ENCODE measurements at regions not wholly inside any gene's neighbourhood (a gene's known extent, or its start where the extent isn't known, plus 50 kb on each side); places are given as distances from the start of the nearest gene placed in this dataset.
"Not testable (repeated sequence)": the region's sequence is repeated elsewhere in the genome, so short reads cannot be mapped to it uniquely, and the experiment has no call there.

DNA sequence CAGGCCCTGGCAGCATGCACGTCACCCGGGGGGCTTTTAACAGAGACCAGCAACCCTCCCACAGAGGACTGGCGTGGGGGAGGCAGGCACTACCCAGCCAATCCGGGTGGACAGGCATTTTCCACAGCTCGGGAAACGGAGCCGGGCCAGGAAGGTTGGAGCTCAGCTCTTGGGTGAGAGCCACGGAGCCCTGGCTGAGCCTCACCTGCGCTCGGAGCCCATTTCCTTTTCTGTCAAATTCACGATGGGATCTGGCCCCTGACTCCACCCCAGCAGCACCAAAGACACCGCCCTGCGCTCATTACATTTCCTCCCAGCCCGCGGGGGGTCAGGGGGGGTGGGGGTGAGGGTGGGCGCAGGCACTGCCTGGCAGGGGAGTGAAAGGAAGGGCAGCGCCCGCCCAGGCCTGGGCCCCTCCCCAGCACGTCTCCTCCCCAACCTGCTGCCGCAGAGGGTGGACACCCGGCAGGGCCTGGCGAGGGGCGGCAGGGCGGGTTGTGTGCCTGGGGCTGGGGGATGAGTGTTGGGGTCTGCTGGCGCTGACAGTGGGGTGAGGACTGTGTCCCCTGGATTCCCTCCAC, 145.4 kb downstream of the LAT start:
- TF ChIP-seq, protein P1, sequence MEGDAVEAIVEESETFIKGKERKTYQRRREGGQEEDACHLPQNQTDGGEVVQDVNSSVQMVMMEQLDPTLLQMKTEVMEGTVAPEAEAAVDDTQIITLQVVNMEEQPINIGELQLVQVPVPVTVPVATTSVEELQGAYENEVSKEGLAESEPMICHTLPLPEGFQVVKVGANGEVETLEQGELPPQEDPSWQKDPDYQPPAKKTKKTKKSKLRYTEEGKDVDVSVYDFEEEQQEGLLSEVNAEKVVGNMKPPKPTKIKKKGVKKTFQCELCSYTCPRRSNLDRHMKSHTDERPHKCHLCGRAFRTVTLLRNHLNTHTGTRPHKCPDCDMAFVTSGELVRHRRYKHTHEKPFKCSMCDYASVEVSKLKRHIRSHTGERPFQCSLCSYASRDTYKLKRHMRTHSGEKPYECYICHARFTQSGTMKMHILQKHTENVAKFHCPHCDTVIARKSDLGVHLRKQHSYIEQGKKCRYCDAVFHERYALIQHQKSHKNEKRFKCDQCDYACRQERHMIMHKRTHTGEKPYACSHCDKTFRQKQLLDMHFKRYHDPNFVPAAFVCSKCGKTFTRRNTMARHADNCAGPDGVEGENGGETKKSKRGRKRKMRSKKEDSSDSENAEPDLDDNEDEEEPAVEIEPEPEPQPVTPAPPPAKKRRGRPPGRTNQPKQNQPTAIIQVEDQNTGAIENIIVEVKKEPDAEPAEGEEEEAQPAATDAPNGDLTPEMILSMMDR (IDR thresholded peaks at IDR 0.05 in 4 of 5, conservative IDR thresholded peaks at IDR 0.05 in 1 of 5): not testable (repeated sequence)
- not testable (repeated sequence) for TF ChIP-seq POLR2A (IDR thresholded peaks at IDR 0.05)

All from gastrocnemius medialis (tissue), 4 donors.